GM23338 (cell line): ENCODE measurements at regions not wholly inside any gene's neighbourhood (a gene's known extent, or its start where the extent isn't known, plus 50 kb on each side); places are given as distances from the start of the nearest gene placed in this dataset.

Experiments used
- ATAC-seq: fragments of 200-7000 bp; cut with Tn5 transposase; 3 replicates; pipeline ENCODE4 v1.9.1; 2020
- DNase-seq: peaks from one replicate; pipeline ENCODE4 v3.0.0-alpha.2; 2015; ENCODE audit warnings: low spot score
- H2AFZ ChIP-seq: fragments of 200-600 bp; sonication (generic); 2 replicates; pipeline ENCODE4 v1.8.0; 2016; ENCODE audit warnings: antibody characterized with exemption, mild to moderate bottlenecking, moderate library complexity
- H3F3A ChIP-seq: fragments of 200-600 bp; sonication (generic); replicated peaks from 2 replicates; pipeline ENCODE4 v1.8.0; 2017; ENCODE audit warnings: antibody characterized with exemption, mixed run types, low read depth
- H3K27ac ChIP-seq: fragments of 200-600 bp; sonication (generic); 2 replicates; pipeline ENCODE4 v1.6.1; 2016; ENCODE audit warnings: low read depth
- H3K27me3 ChIP-seq: fragments of 200-600 bp; sonication (generic); 2 replicates; pipeline ENCODE4 v1.8.0; 2016; ENCODE audit warnings: mild to moderate bottlenecking, mixed run types, moderate library complexity; ENCODE audit not compliant: insufficient read depth
- H3K36me3 ChIP-seq: fragments of 200-600 bp; sonication (generic); 2 replicates; pipeline ENCODE4 v1.8.0; 2016; ENCODE audit warnings: mild to moderate bottlenecking; ENCODE audit not compliant: insufficient read depth
- H3K4me1 ChIP-seq: fragments of 200-600 bp; sonication (generic); 2 replicates; pipeline ENCODE4 v1.8.0; 2016; ENCODE audit warnings: mild to moderate bottlenecking, moderate library complexity; ENCODE audit not compliant: insufficient read depth
- H3K4me2 ChIP-seq: fragments of 200-600 bp; sonication (generic); 2 replicates; pipeline ENCODE4 v1.7.1; 2017; ENCODE audit warnings: mixed run types
- H3K4me3 ChIP-seq: fragments of 200-600 bp; sonication (generic); 2 replicates; pipeline ENCODE4 v1.6.1; 2016; ENCODE audit warnings: mixed run types
- H3K79me2 ChIP-seq: fragments of 200-600 bp; sonication (generic); replicated peaks from 2 replicates; pipeline ENCODE4 v1.8.0; 2017; ENCODE audit warnings: mild to moderate bottlenecking; ENCODE audit not compliant: insufficient read depth
- H3K9me2 ChIP-seq: fragments of 200-600 bp; sonication (generic); 2 replicates; pipeline ENCODE4 v1.8.0; 2017; ENCODE audit not compliant: insufficient read depth
- H4K20me1 ChIP-seq: fragments of 200-600 bp; sonication (generic); replicated peaks from 2 replicates; pipeline ENCODE4 v1.8.0; 2017; ENCODE audit warnings: mild to moderate bottlenecking; ENCODE audit not compliant: insufficient read depth
- H3K27ac Mint-ChIP-seq: 2 replicates; pipeline ENCODE4 v1.8.0; 2020; ENCODE audit warnings: inconsistent platforms, mild to moderate bottlenecking, moderate library complexity, mixed read lengths
- H3K27me3 Mint-ChIP-seq: 3 replicates; pipeline ENCODE4 v1.8.0; 2022; ENCODE audit warnings: low read depth, mild to moderate bottlenecking, moderate library complexity, mixed read lengths, inconsistent platforms; ENCODE audit not compliant: insufficient read depth, poor library complexity
- H3K36me3 Mint-ChIP-seq: 3 replicates; pipeline ENCODE4 v1.8.0; 2021; ENCODE audit warnings: low read depth, mild to moderate bottlenecking, inconsistent platforms, moderate library complexity, mixed read lengths
- H3K4me1 Mint-ChIP-seq: 3 replicates; pipeline ENCODE4 v1.8.0; 2020; ENCODE audit warnings: mild to moderate bottlenecking, inconsistent platforms, mixed read lengths
- H3K4me3 Mint-ChIP-seq: 3 replicates; pipeline ENCODE4 v1.8.0; 2021; ENCODE audit warnings: moderate library complexity, mild to moderate bottlenecking, inconsistent platforms, mixed read lengths
- H3K9me3 Mint-ChIP-seq: 3 replicates; pipeline ENCODE4 v1.8.0; 2020; ENCODE audit warnings: moderate library complexity, mild to moderate bottlenecking, inconsistent platforms, mixed read lengths
- CREB1 ChIP-seq: fragments of 250-450 bp; sonication (Bioruptor Pico); IDR thresholded peaks from 2 replicates; pipeline ENCODE4 v1.5.0; 2020; ENCODE audit warnings: low read depth, mild to moderate bottlenecking, moderate library complexity
- CTCF ChIP-seq, 2 experiments: fragments of 200-600 bp in 1 of 2; sonication (generic) in 1 of 2; conservative IDR thresholded peaks; 2 replicates each; pipeline versions ENCODE4 v1.5.1 to v1.6.1; 2016 to 2017; ENCODE audit warnings: antibody characterized with exemption in 2 of 2, low read depth in 2 of 2, mild to moderate bottlenecking in 2 of 2, moderate library complexity in 1 of 2
- ETS1 ChIP-seq: IDR thresholded peaks from 2 replicates; pipeline ENCODE4 v1.6.1; 2016; ENCODE audit warnings: antibody characterized with exemption
- EZH2 ChIP-seq: fragments of 200-600 bp; sonication (generic); IDR thresholded peaks from one replicate; pipeline ENCODE4 v1.8.0; 2017; ENCODE audit warnings: antibody characterized with exemption, mild to moderate bottlenecking, low read depth; ENCODE audit not compliant: unreplicated experiment
- EZH2phosphoT487 ChIP-seq: fragments of 200-600 bp; sonication (generic); IDR thresholded peaks from one replicate; pipeline ENCODE4 v1.8.1; 2018; ENCODE audit warnings: antibody characterized with exemption; ENCODE audit not compliant: unreplicated experiment
- JUNB ChIP-seq: IDR thresholded peaks from one replicate; pipeline ENCODE4 v1.6.1; 2016; ENCODE audit warnings: antibody characterized with exemption; ENCODE audit not compliant: unreplicated experiment
- NANOG ChIP-seq: IDR thresholded peaks from 2 replicates; pipeline ENCODE4 v1.6.1; 2016; ENCODE audit warnings: antibody characterized with exemption, borderline replicate concordance
- POLR2AphosphoS5 ChIP-seq: IDR thresholded peaks from 2 replicates; pipeline ENCODE4 v1.6.1; 2016; ENCODE audit warnings: antibody characterized with exemption, low read depth
- REST ChIP-seq: IDR thresholded peaks from one replicate; pipeline ENCODE4 v1.6.1; 2018; ENCODE audit warnings: antibody characterized with exemption; ENCODE audit not compliant: unreplicated experiment
- STAT1 ChIP-seq: IDR thresholded peaks from one replicate; pipeline ENCODE4 v1.6.1; 2016; ENCODE audit warnings: antibody characterized with exemption; ENCODE audit not compliant: unreplicated experiment
- ZNF114 ChIP-seq: fragments of 250-450 bp; sonication (Bioruptor Pico); IDR thresholded peaks from 2 replicates; pipeline ENCODE4 v1.5.0; 2020; ENCODE audit warnings: mild to moderate bottlenecking, moderate library complexity
- ZNF331 ChIP-seq: fragments of 250-450 bp; sonication (Bioruptor Pico); IDR thresholded peaks from 2 replicates; pipeline ENCODE4 v1.5.0; 2020; ENCODE audit warnings: low read depth, mild to moderate bottlenecking, moderate library complexity
- ZNF462 ChIP-seq: fragments of 250-450 bp; sonication (Bioruptor Pico); IDR thresholded peaks from 2 replicates; pipeline ENCODE4 v1.5.0; 2020; ENCODE audit warnings: mild to moderate bottlenecking, moderate library complexity

GRCh38 chr11:26844963-26845362, 123.1 kb upstream of the SLC5A12 start:
- DNase-seq (no peak), ATAC-seq (no peak)
- Histone ChIP-seq H4K20me1 (no peaks in the 10 kb centered on the region), H3F3A (no peaks in the 10 kb centered on the region), H3K9me2 (peaks cover 3% of the 10 kb centered on the region), H3K4me2 (no peak overlapping the region), H3K4me1 (no peaks in the 10 kb centered on the region), H3K79me2 (no peaks in the 10 kb centered on the region), H3K27me3 (no peaks in the 10 kb centered on the region), H3K36me3 (no peaks in the 10 kb centered on the region), H3K4me3 (no peak overlapping the region), H3K27ac (no peak overlapping the region), H2AFZ (no peak overlapping the region)
- Mint-ChIP-seq H3K4me1 (peaks cover 4% of the 10 kb centered on the region; the same call in 2 of the 3 replicates), H3K4me3 (no peak overlapping the region), H3K36me3 (no peaks in the 10 kb centered on the region), H3K9me3 (no peaks in the 10 kb centered on the region), H3K27me3 (no peaks in the 10 kb centered on the region), H3K27ac (no peak overlapping the region)
- TF ChIP-seq STAT1 (no peak), NANOG (no peak), CREB1 (no peak), JUNB (no peak), CTCF (conservative IDR thresholded peaks at IDR 0.05; ENCODE audit: low read depth in 2 of 2) (no peak), ETS1 (no peak), EZH2 (no peak), ZNF462 (CRISPR knock-in tag) (no peak), POLR2AphosphoS5 (no peak), REST (no peak), ZNF114 (no peak), ZNF331 (CRISPR knock-in tag) (no peak), EZH2phosphoT487 (no peak)
